ENCODE measurements at regions not wholly inside any gene's neighbourhood (a gene's known extent, or its start where the extent isn't known, plus 50 kb on each side); places are given as distances from the start of the nearest gene placed in this dataset.

DNA sequence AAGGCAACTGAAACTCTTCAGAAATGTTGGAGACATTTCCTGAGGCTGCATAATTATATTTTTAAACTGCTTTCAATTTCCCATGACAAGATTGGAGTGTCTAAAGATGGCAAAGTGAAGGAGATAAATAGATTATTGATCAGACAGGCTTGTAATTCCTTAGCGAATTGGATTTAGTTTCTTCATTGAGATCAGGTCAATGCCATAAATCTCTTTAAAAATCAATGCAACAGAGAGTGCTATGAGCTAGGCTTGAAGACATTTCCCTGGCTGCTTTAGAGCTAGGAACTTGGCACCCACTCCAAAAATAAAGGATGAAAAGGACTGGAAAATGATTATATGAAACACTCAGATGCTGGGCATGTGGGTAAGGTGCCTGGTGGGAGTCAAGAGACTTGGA is 828.4 kb downstream of the TLR4 start:
- TF ChIP-seq POLR2A (IDR thresholded peaks at IDR 0.05; ENCODE audit: low read depth, low read length) (no peak), CEBPB (IDR thresholded peaks at IDR 0.05; ENCODE audit: borderline replicate concordance in 1 of 2, low read depth in 2 of 2, low read length in 2 of 2) (no peak), ZBED1 (IDR thresholded peaks at IDR 0.05; ENCODE audit: borderline replicate concordance) (no peak), SP1 (IDR thresholded peaks at IDR 0.05; ENCODE audit: low read depth, low read length) (no peak)

Measured in GM12878 (cell line).